Endothelial cell of umbilical vein (primary cell): ENCODE measurements at regions not wholly inside any gene's neighbourhood (a gene's known extent, or its start where the extent isn't known, plus 50 kb on each side); places are given as distances from the start of the nearest gene placed in this dataset.

Experiments used
- CTCF ChIP-seq, 2 donors: IDR thresholded peaks; 1 replicate in 1 of 2; 2 replicates in 1 of 2; pipeline ENCODE4 v1.5.1; 2011; ENCODE audit warnings: low read length in 2 of 2, mild to moderate bottlenecking in 2 of 2, moderate library complexity in 2 of 2, control low read depth in 1 of 2, inconsistent platforms in 1 of 2, low read depth in 1 of 2; ENCODE audit not compliant: insufficient read depth in 1 of 2; ENCODE audit errors: extremely low read depth in 1 of 2
- EZH2 ChIP-seq: IDR thresholded peaks from 2 replicates; pipeline ENCODE4 v1.6.1; 2012; ENCODE audit warnings: borderline replicate concordance, low read depth, mild to moderate bottlenecking, moderate library complexity, low read length, inconsistent platforms; ENCODE audit not compliant: severe bottlenecking
- GATA2 ChIP-seq: IDR thresholded peaks from 2 replicates; pipeline ENCODE4 v1.7.0; 2011; ENCODE audit warnings: low read depth, mild to moderate bottlenecking, moderate library complexity, mixed read lengths, low read length; ENCODE audit not compliant: insufficient read length, insufficient read depth
- MAX ChIP-seq: IDR thresholded peaks from 2 replicates; pipeline ENCODE4 v1.6.1; 2011; ENCODE audit not compliant: insufficient read depth, insufficient read length
- POLR2AphosphoS5 ChIP-seq: IDR thresholded peaks from 2 replicates; pipeline ENCODE4 v1.6.1; 2012; ENCODE audit warnings: low read depth, mild to moderate bottlenecking, control low read depth, low read length, moderate library complexity; ENCODE audit not compliant: insufficient read depth

- TF ChIP-seq EZH2 (no peak), CTCF (IDR thresholded peaks at IDR 0.05; ENCODE audit: extremely low read depth in 1 of 2, insufficient read depth in 1 of 2, low read depth in 1 of 2, low read length in 2 of 2) (no peak), POLR2AphosphoS5 (no peak), MAX (no peak), GATA2 (no peak)
Observed at GRCh38 chrX:38974542-38974941, 173.3 kb downstream of the MID1IP1 start.
